Stimulated activated CD4-positive, alpha-beta T cell treated with anti-CD3 and anti-CD28 coated beads, Interleukin-12 subunit alpha, Interleukin-12 subunit beta, amount 100 ng/mL, for 24 hours (primary cell): ENCODE measurements at regions not wholly inside any gene's neighbourhood (a gene's known extent, or its start where the extent isn't known, plus 50 kb on each side); places are given as distances from the start of the nearest gene placed in this dataset.
"Not testable (repeated sequence)": the region's sequence is repeated elsewhere in the genome, so short reads cannot be mapped to it uniquely, and the experiment has no call there.

Source experiments
- DNase-seq, 2 experiments: peaks; one replicate each; pipeline ENCODE4 v3.0.0-alpha.2; 2020; ENCODE audit warnings: low read depth in 2 of 2

- DNase-seq = no peak
These were observed 65.5 kb upstream of the IGLL5 start for GRCh38 chr22:22822106-22822505.

DNA sequence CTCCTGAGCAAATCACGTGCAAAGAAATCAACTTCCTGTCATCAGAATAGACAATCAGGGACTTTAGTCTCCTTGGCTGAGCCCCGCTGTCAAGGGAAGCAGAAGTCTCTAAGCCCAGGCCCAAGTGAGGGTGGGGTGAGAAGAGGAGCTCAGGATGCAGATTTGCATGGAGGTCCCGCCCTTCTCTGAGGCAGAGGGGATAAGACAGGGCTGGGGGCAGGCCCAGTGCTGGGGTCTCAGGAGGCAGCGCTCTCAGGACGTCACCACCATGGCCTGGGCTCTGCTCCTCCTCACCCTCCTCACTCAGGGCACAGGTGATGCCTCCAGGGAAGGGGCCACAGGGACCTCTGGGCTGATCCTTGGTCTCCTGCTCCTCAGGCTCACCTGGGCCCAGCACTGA is 65.1 kb upstream of the IGLL5 start:
- DNase-seq = not testable (repeated sequence)

DNA sequence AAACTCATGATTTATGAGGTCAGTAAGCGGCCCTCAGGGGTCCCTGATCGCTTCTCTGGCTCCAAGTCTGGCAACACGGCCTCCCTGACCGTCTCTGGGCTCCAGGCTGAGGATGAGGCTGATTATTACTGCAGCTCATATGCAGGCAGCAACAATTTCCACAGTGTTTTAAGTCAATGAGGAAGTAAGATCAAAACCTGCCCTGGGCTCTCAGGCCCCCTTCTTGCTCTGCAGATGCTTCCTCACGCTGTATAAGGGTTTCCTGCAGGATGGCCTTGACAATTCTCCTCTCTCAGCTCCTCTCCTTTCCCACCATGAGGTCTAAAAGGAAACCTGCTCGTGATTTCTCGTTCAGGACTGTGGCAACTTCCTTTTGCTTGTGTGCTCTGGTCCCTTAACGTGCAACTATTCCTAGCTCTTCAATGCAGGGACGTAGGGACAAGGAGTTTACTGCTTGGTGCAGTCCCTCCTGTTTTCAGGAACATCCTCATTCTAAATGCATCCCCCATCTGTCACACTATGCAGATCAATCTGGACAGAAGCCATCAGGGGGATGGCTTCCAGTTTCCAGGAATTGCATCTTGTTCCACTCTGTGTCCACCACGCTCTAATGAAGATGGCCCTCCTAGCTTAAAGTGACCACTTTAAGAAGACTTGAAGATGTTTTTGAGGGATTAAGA is 64.3 kb upstream of the IGLL5 start:
- no peak for DNase-seq

DNA sequence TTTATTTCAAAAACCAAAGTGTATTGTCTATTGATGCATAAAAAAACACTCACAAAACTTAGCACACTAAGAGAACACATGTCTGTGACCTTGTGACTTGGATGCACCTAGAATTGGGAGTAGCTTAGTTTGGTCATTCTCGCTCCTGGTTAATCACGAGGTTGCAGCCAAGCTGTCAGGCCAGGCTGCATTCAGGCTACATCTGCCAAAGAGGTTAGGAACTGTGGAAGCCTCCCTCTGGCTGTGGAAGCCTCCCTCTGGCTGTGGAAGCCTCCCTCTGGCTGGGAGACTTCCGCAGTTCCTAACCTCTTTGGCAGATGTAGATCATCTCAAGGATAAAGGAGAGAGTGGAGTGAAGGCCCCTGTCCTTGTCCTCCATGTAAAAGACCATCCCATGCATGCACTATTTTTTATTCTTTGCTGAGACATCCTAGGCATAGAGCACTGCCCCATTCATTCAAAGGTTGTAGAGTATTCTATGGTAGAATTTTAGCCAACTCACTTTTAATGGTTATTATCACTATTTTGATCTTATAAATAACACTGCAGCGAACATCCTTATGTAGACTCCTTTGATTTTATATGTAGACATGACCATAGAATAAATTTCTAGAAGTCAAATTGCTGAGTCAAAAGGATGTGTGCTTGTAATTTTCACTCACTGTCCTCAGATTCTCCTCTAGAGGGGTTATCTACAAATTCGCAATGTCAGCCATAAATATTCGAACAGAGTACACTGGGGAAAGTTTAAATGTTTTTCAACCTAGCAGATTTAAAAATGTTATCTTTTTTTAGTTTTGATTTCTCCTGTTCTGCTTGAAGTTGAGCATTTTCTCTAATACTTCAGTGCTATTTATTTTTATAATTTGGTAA is 63.0 kb upstream of the IGLL5 start:
- DNase-seq = no peak

- DNase-seq = no peak
These were observed 62.4 kb upstream of the IGLL5 start for GRCh38 chr22:22825213-22825593.

GRCh38 chr22:22827187-22827939 is 60.3 kb upstream of the IGLL5 start:
- no peak for DNase-seq

DNA sequence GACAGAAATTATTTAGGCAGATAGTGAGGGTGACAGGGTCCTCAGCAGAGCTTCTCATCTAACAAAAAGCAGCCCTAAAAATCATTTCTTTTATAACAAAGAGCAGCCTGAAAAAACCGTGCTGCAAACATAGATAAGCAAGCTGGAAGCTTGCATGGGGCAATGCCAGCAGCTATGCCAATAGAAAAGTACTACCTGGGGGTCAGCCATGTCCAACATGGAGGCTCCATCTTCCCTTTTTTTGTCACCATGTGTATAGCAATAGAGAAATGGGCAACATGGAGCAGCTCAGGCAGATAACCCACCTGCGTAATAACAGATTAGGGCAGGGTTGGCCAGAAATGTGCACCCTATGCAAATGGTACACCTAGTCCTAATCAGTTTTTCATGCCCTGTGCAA is 57.4 kb upstream of the IGLL5 start:
- DNase-seq = no peak

- no peak for DNase-seq
These were observed 56.5 kb upstream of the IGLL5 start for GRCh38 chr22:22830957-22831688.

DNA sequence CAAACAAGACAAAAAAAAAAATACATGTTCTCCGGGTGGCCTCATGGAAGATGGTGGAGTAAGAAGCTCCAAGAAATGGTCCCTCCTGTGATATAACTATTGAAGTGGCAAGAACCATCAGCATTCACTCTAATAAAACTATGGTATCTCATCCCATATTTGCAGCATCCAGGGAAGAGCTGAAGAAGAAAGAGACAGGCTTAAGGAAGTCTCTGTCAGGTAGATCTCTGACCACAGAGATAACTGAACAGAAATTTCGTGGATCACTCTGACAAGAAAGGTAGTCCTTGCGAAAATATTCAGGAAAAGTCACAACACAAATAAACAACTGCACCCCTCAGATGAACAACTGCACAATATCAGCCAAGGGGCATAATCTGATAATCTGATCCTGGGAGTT is 54.6 kb upstream of the IGLL5 start:
- DNase-seq = no peak

- DNase-seq = no peak
These were observed 54.1 kb upstream of the IGLL5 start for GRCh38 chr22:22833488-22833887.

DNA sequence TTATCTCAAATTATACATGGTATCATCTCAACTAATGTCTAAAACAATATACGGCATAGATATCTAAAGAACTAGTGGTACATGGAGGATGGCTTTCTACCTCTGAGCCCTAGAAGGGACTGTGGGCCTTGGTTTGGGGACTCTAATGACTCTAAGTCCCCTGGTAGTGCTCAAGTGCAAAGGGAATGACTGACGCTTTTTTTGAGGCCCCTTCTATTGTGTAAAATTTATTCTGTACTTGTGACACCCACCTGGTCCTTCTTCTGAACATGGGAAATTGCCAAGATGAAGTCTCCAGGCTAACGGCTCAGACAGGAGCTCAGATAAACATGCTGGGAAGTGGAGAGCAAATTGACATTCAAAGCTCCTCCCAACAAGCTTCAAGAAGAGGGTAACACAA is 53.4 kb upstream of the IGLL5 start:
- DNase-seq = no peak

DNA sequence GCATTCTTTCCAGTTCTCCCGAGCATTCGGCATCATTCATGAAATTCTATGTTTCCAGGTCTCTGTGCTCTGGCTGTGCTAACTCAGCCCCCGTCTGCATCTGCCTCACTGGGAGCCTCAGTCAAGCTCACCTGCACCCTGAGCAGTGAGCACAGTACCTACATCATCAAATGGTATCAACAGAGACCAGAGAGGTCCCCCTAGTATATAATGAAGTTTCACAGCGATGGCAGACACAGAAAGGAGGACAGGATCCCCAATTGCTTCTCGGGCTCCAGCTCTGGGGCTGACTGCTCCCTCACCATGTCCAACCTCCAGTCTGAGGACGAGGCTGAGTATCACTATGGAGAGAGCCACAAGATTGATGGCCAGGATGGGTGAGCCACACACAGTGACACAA is 52.8 kb upstream of the IGLL5 start:
- DNase-seq = no peak

DNA sequence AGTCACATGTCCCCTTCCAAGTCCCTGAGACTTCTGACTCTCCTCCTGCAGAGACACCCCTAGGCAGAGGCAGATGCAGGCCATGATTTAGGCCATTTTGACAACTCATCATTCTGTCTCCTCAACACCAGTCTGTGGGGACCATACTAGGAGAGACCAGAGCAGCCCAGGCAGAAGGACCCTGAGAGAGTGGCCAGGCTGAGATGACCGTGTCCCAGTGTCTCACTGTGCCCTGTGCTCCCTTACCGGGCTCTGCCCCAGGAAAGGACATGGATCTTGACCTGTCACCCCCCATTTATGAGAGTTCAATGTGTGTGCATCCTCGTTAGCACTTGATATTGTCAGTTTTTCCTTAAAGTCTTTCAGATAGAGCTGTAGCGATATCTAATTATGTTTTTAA is 52.4 kb upstream of the IGLL5 start:
- no peak for DNase-seq

DNA sequence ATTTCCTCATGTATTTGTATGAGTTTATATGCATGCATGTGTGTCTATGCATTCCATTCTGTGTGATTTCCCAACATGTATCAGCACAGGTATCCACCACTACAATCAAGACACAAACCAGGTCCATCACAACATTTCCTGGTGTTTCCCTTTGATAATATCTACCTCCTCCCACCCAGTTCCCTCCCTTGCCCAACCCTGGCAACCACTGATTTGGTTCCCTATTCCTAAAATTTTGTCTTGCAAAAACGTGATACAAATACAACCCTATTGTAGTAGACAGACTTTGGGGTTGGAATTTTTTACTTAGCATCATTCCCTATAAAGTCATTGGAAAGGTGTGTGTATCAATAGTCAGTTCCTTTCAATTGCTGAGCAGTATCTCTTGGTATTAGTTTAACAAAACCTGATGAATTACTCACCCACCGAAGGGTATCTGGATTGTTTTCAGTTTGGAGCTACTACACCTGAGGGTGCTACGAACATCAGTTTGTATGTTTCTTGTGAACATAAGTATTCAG is 51.8 kb upstream of the IGLL5 start:
- no peak for DNase-seq

- no peak for DNase-seq
These were observed 51.0 kb upstream of the IGLL5 start for GRCh38 chr22:22836635-22837034.
